ENCODE measurements at regions not wholly inside any gene's neighbourhood (a gene's known extent, or its start where the extent isn't known, plus 50 kb on each side); places are given as distances from the start of the nearest gene placed in this dataset.

- Histone ChIP-seq H3K4me3 (no peak overlapping the region), H3K27ac (no peak overlapping the region), H3K9me3 (no peaks in the 10 kb centered on the region), H3K4me1 (no peaks in the 10 kb centered on the region), H3K27me3 (no peaks in the 10 kb centered on the region), H3K36me3 (no peaks in the 10 kb centered on the region)
- TF ChIP-seq POLR2A (IDR thresholded peaks at IDR 0.05) (no peak), CTCF (IDR thresholded peaks at IDR 0.05) (no peak), EP300 (IDR thresholded peaks at IDR 0.05) (no peak), POLR2AphosphoS5 (IDR thresholded peaks at IDR 0.05) (no peak)
- WGBS, 5 donors, result 75 to 82% (median 80%) methylated on average over 8 of the region's 8 CpGs
- intact Hi-C loops (cut with DNase I; ENCODE audit: low total_unique reads), result no loop called here
- no peak for DNase-seq
These were observed 497.0 kb downstream of the CDH26 start for GRCh38 chr20:60455272-60455671.

- no peak overlapping the region for H3K4me3 ChIP-seq
- 67 to 72% (median 69%) methylated on average over 3 of the region's 3 CpGs for WGBS, 5 donors
- H3K9me3 ChIP-seq, result peaks cover 0 to 4% (median 0%) of the 10 kb centered on the region in 4 donors
- TF ChIP-seq POLR2A (IDR thresholded peaks at IDR 0.05), result no peak
- no peak for TF ChIP-seq POLR2AphosphoS5 (IDR thresholded peaks at IDR 0.05)
- no peak for TF ChIP-seq EP300 (IDR thresholded peaks at IDR 0.05)
- no peak for TF ChIP-seq CTCF (IDR thresholded peaks at IDR 0.05)
- H3K4me1 ChIP-seq, result no peaks in the 10 kb centered on the region
- H3K27ac ChIP-seq, result no peak overlapping the region
- no peak for DNase-seq
- H3K27me3 ChIP-seq, result no peaks in the 10 kb centered on the region
- H3K36me3 ChIP-seq, result no peaks in the 10 kb centered on the region
- intact Hi-C loops (cut with DNase I; ENCODE audit: low total_unique reads), result no loop called here
These were observed 501.0 kb downstream of the CDH26 start for GRCh38 chr20:60459212-60459611.

- H3K4me3 ChIP-seq, result no peak overlapping the region
- WGBS, 5 donors, result 87 to 97% (median 96%) methylated on average over 2 of the region's 2 CpGs
- no peaks in the 10 kb centered on the region for H3K36me3 ChIP-seq
- intact Hi-C loops (cut with DNase I; ENCODE audit: low total_unique reads), result no loop called here
- H3K27me3 ChIP-seq, result no peaks in the 10 kb centered on the region
- no peak for DNase-seq
- H3K27ac ChIP-seq, result no peak overlapping the region
- no peaks in the 10 kb centered on the region for H3K4me1 ChIP-seq
- H3K9me3 ChIP-seq, result peaks cover 0 to 4% (median 0%) of the 10 kb centered on the region in 4 donors
- no peak for TF ChIP-seq POLR2A (IDR thresholded peaks at IDR 0.05)
- TF ChIP-seq POLR2AphosphoS5 (IDR thresholded peaks at IDR 0.05), result no peak
These were observed 503.8 kb downstream of the CDH26 start for GRCh38 chr20:60461993-60462392.

- H3K4me1 ChIP-seq, result no peaks in the 10 kb centered on the region
- H3K36me3 ChIP-seq, result no peaks in the 10 kb centered on the region
- H3K9me3 ChIP-seq, result peaks cover 0 to 4% (median 0%) of the 10 kb centered on the region in 4 donors
- peaks cover 0 to 10% (median 0%) of the 10 kb centered on the region in 3 donors for H3K27me3 ChIP-seq
- H3K4me3 ChIP-seq, result no peak overlapping the region
- WGBS, 5 donors, result 30 to 47% (median 33%) methylated on average over 2 of the region's 2 CpGs
- no peak for TF ChIP-seq POLR2AphosphoS5 (IDR thresholded peaks at IDR 0.05)
- TF ChIP-seq CTCF (IDR thresholded peaks at IDR 0.05), result no peak
- TF ChIP-seq POLR2A (IDR thresholded peaks at IDR 0.05), result no peak
- no peak for TF ChIP-seq EP300 (IDR thresholded peaks at IDR 0.05)
- DNase-seq, result no peak
- H3K27ac ChIP-seq, result no peak overlapping the region
- intact Hi-C loops (cut with DNase I; ENCODE audit: low total_unique reads), result no loop called here
These were observed 505.6 kb downstream of the CDH26 start for GRCh38 chr20:60463798-60464197.

GRCh38 chr20:60465439-60465838, 507.2 kb downstream of the CDH26 start:
- intact Hi-C loops (cut with DNase I; ENCODE audit: low total_unique reads), result no loop called here
- no peak for TF ChIP-seq EP300 (IDR thresholded peaks at IDR 0.05)
- TF ChIP-seq CTCF (IDR thresholded peaks at IDR 0.05), result no peak
- no peak for TF ChIP-seq POLR2A (IDR thresholded peaks at IDR 0.05)
- H3K4me1 ChIP-seq, result no peaks in the 10 kb centered on the region
- no peaks in the 10 kb centered on the region for H3K36me3 ChIP-seq
- no peak for DNase-seq
- no peak overlapping the region for H3K27ac ChIP-seq
- no peak overlapping the region for H3K4me3 ChIP-seq
- peaks cover 0 to 4% (median 0%) of the 10 kb centered on the region in 4 donors for H3K9me3 ChIP-seq
- WGBS, 5 donors, result 80 to 92% (median 82%) methylated on average over 8 of the region's 8 CpGs
- peaks cover 0 to 10% (median 0%) of the 10 kb centered on the region in 3 donors for H3K27me3 ChIP-seq

Data from stomach (tissue), 8 donors.